ENCODE measurements at regions not wholly inside any gene's neighbourhood (a gene's known extent, or its start where the extent isn't known, plus 50 kb on each side); places are given as distances from the start of the nearest gene placed in this dataset.

- TF ChIP-seq RAD21 (IDR thresholded peaks at IDR 0.05; ENCODE audit: low read depth) (no peak), NFIC (IDR thresholded peaks at IDR 0.05) (no peak), TEAD4 (IDR thresholded peaks at IDR 0.05) (no peak), EP300 (IDR thresholded peaks at IDR 0.05; ENCODE audit: borderline replicate concordance) (no peak), REST (IDR thresholded peaks at IDR 0.05; ENCODE audit: low read depth) (no peak)
Measured at GRCh38 chr12:20282401-20282800, 85.9 kb upstream of the PDE3A start.
